IMR-90 (cell line): ENCODE measurements at regions not wholly inside any gene's neighbourhood (a gene's known extent, or its start where the extent isn't known, plus 50 kb on each side); places are given as distances from the start of the nearest gene placed in this dataset.

Experiments used
- ATAC-seq: fragments of 200-7000 bp; cut with Tn5 transposase; 2 replicates; pipeline ENCODE4 v1.9.1; 2020; ENCODE audit warnings: low read depth, mild to moderate bottlenecking, moderate library complexity
- BruUV-seq: library from RNA; stranded (reverse); fragments of 400-500 nt; replicated peaks from 2 replicates; lab custom pipeline; 2021; lab: Mats Ljungman, UMichigan
- CTCF ChIA-PET: fragments of 300-600 bp; formaldehyde crosslinking; extraction: SDS; loops from one replicate; lab custom pipeline; 2021; ENCODE audit warnings: antibody characterized with exemption; lab: Yijun Ruan, JAX
- POLR2A ChIA-PET: fragments of 300-600 bp; sonication (Branson Sonifier 250); formaldehyde crosslinking; loops from one replicate; lab custom pipeline; 2022; ENCODE audit warnings: antibody characterized with exemption; ENCODE audit not compliant: unreplicated experiment; lab: Charles Lee
- DNase-seq: peaks from one replicate; pipeline ENCODE4 v3.0.0; 2013
- H2AFZ ChIP-seq: replicated peaks from 2 replicates; pipeline ENCODE3; 2013; ENCODE audit warnings: low read length, mild to moderate bottlenecking; ENCODE audit not compliant: poor library complexity
- H2AK5ac ChIP-seq: 2 replicates; pipeline ENCODE4 v1.6.1; 2013; ENCODE audit warnings: low read depth, low read length, inconsistent platforms
- H2AK9ac ChIP-seq: replicated peaks from 2 replicates; pipeline ENCODE3; 2013; ENCODE audit warnings: mild to moderate bottlenecking, low read depth, low read length, moderate library complexity; ENCODE audit not compliant: poor library complexity
- H2BK120ac ChIP-seq: 2 replicates; pipeline ENCODE4 v1.6.1; 2013; ENCODE audit warnings: low read depth, low read length, inconsistent platforms
- H2BK15ac ChIP-seq: 3 replicates; pipeline ENCODE4 v1.6.1; 2013; ENCODE audit warnings: low read depth, low read length, inconsistent platforms
- H2BK20ac ChIP-seq: 2 replicates; pipeline ENCODE4 v1.6.1; 2013; ENCODE audit warnings: low read depth, mild to moderate bottlenecking, inconsistent platforms, low read length, moderate library complexity
- H2BK5ac ChIP-seq: 2 replicates; pipeline ENCODE4 v1.6.1; 2013; ENCODE audit warnings: mild to moderate bottlenecking, low read depth, low read length, inconsistent platforms; ENCODE audit not compliant: poor library complexity, severe bottlenecking
- H3K14ac ChIP-seq: replicated peaks from 2 replicates; pipeline ENCODE4 v1.6.1; 2013; ENCODE audit warnings: low read depth, low read length, inconsistent platforms
- H3K18ac ChIP-seq: 2 replicates; pipeline ENCODE4 v1.6.1; 2013; ENCODE audit warnings: low read depth, low read length, control low read depth
- H3K23ac ChIP-seq: 2 replicates; pipeline ENCODE4 v1.6.1; 2013; ENCODE audit warnings: low read depth, low read length, inconsistent platforms
- H3K27ac ChIP-seq: 2 replicates; pipeline ENCODE4 v1.5.1; 2013; ENCODE audit warnings: mild to moderate bottlenecking, control low read depth, low read length; ENCODE audit not compliant: insufficient read depth
- H3K27me3 ChIP-seq: 2 replicates; pipeline ENCODE4 v1.6.1; 2013; ENCODE audit warnings: low read length; ENCODE audit not compliant: control insufficient read depth, insufficient read depth
- H3K36me3 ChIP-seq: 2 replicates; pipeline ENCODE4 v1.6.1; 2013; ENCODE audit warnings: low read length, mixed read lengths; ENCODE audit not compliant: control insufficient read depth, insufficient read depth
- H3K4ac ChIP-seq: 2 replicates; pipeline ENCODE4 v1.6.1; 2013; ENCODE audit warnings: low read depth, low read length, inconsistent platforms
- H3K4me1 ChIP-seq: 2 replicates; pipeline ENCODE4 v1.6.1; 2013; ENCODE audit warnings: low read length, mixed read lengths; ENCODE audit not compliant: control insufficient read depth, insufficient read depth
- H3K4me2 ChIP-seq: 2 replicates; pipeline ENCODE4 v1.6.1; 2013; ENCODE audit warnings: low read depth, mild to moderate bottlenecking, control low read depth, low read length, moderate library complexity
- H3K4me3 ChIP-seq: 2 replicates; pipeline ENCODE4 v1.5.1; 2013; ENCODE audit warnings: low read depth, mild to moderate bottlenecking, control low read depth, low read length, moderate library complexity; ENCODE audit not compliant: insufficient read depth
- H3K56ac ChIP-seq: 2 replicates; pipeline ENCODE4 v1.6.1; 2013; ENCODE audit warnings: low read length, inconsistent platforms; ENCODE audit not compliant: insufficient read depth; ENCODE audit errors: extremely low read depth
- H3K79me1 ChIP-seq, 2 experiments: 2 replicates each; pipeline ENCODE4 v1.6.1; 2013; ENCODE audit warnings: low read length in 2 of 2, inconsistent platforms in 1 of 2, low read depth in 1 of 2
- H3K9ac ChIP-seq: 2 replicates; pipeline ENCODE4 v1.6.1; 2013; ENCODE audit warnings: low read depth, low read length, control low read depth
- H3K9me1 ChIP-seq: 2 replicates; pipeline ENCODE4 v1.6.1; 2013; ENCODE audit warnings: low read length, inconsistent platforms; ENCODE audit not compliant: insufficient read depth
- H3K9me3 ChIP-seq: 2 replicates; pipeline ENCODE4 v1.6.1; 2013; ENCODE audit warnings: low read length; ENCODE audit not compliant: control insufficient read depth, insufficient read depth
- H4K20me1 ChIP-seq: 2 replicates; pipeline ENCODE4 v1.6.1; 2013; ENCODE audit warnings: low read length, inconsistent platforms; ENCODE audit not compliant: insufficient read depth
- H4K5ac ChIP-seq: 2 replicates; pipeline ENCODE4 v1.6.1; 2013; ENCODE audit warnings: mild to moderate bottlenecking, low read depth, low read length, control low read depth
- H4K8ac ChIP-seq, 2 experiments: 2 replicates each; pipeline ENCODE4 v1.6.1; 2013; ENCODE audit warnings: low read depth in 2 of 2, low read length in 2 of 2, control low read depth in 1 of 2, inconsistent platforms in 1 of 2
- H4K91ac ChIP-seq: 2 replicates; pipeline ENCODE4 v1.6.1; 2013; ENCODE audit warnings: low read depth, low read length, inconsistent platforms; ENCODE audit not compliant: insufficient read depth
- BHLHE40 ChIP-seq: fragments of 150-350 bp; IDR thresholded peaks from 2 replicates; pipeline ENCODE4 v1.6.1; 2016; ENCODE audit warnings: mild to moderate bottlenecking, low read depth, low read length
- MAFK ChIP-seq: IDR thresholded peaks from 2 replicates; pipeline ENCODE4 v1.6.1; 2012; ENCODE audit warnings: low read depth, low read length, improper control_type of control experiment
- MXI1 ChIP-seq: IDR thresholded peaks from 2 replicates; pipeline ENCODE4 v1.6.1; 2012; ENCODE audit warnings: low read depth, mild to moderate bottlenecking, low read length, moderate library complexity, borderline replicate concordance
- RAD21 ChIP-seq: IDR thresholded peaks from 2 replicates; pipeline ENCODE4 v1.6.1; 2012; ENCODE audit warnings: low read length, improper control_type of control experiment
- SMC3 ChIP-seq: fragments of 150-350 bp; IDR thresholded peaks from 2 replicates; pipeline ENCODE4 v1.6.1; 2016; ENCODE audit warnings: low read depth, mild to moderate bottlenecking, antibody characterized with exemption, low read length, moderate library complexity
- WGBS, 2 experiments: methylation state at CpG; one replicate each; pipeline versions ENCODE4 v1.1.5 to v1.1.7; 2013; ENCODE audit warnings: missing lambda C conversion rate in 2 of 2; ENCODE audit not compliant: insufficient read length in 1 of 2; ENCODE audit errors: extremely low coverage in 2 of 2; 5-methylcytosine and 5-hydroxymethylcytosine counted together
- dilution Hi-C: fragments of 300-500 bp; cut with HindIII; formaldehyde crosslinking; loops from one replicate; pipeline ENCODE4 v1.14.3; 2018; ENCODE audit warnings: low sequenced_read_pairs; ENCODE audit not compliant: unreplicated experiment
- in situ Hi-C: fragments of 300-500 bp; cut with MboI; formaldehyde crosslinking; loops from 3 replicates; pipeline ENCODE4 v1.14.3; 2019; ENCODE audit warnings: low sequenced_read_pairs, inconsistent platforms, mixed read lengths
- intact Hi-C: fragments of 100-400 bp; cut with micrococcal nuclease; formaldehyde crosslinking; loops from 2 replicates; pipeline ENCODE4 v1.10.0; 2022
- TF ChIP-seq, protein P1 (sequence below): conservative IDR thresholded peaks from 2 replicates; pipeline ENCODE4 v1.5.1; 2012; ENCODE audit warnings: mild to moderate bottlenecking, low read depth, low read length, improper control_type of control experiment

DNA sequence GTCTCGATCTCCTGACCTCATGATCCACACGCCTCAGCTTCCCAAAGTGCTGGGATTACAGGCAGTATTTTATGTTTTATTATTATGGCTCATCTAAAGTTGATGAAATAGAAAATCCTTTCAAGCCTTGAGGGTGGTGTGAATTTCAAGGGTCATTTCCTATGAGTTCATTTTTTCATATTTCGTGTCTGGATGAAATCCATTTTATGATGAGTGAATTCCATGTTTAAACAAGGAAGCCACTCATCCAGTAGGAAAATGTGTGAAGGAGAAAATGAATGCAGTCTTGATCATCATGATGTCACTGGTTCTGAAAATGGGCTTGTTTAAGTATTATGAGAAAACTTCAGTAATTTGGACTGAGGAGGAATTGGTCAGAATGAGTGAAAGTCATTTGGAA, 74.6 kb upstream of the ZSWIM6 start:
- Histone ChIP-seq H2BK5ac (no peak overlapping the region), H2AK9ac (no peak overlapping the region), H3K27ac (no peak overlapping the region), H3K79me1 (no peaks in the 10 kb centered on the region), H3K4me1 (no peaks in the 10 kb centered on the region), H4K91ac (no peak overlapping the region), H3K14ac (no peak overlapping the region), H3K27me3 (no peaks in the 10 kb centered on the region; the same call in 1 of the 2 replicates), H3K9ac (no peak overlapping the region), H2BK15ac (no peak overlapping the region), H3K4ac (no peak overlapping the region), H3K23ac (no peak overlapping the region), H4K20me1 (no peaks in the 10 kb centered on the region), H2BK120ac (no peak overlapping the region), H2AFZ (no peak overlapping the region), H3K56ac (no peak overlapping the region), H2AK5ac (no peak overlapping the region), H3K9me1 (no peaks in the 10 kb centered on the region), H3K36me3 (no peaks in the 10 kb centered on the region), H4K5ac (no peak overlapping the region), H4K8ac (no peak overlapping the region), H3K4me3 (no peak overlapping the region), H3K18ac (no peak overlapping the region), H3K9me3 (no peaks in the 10 kb centered on the region), H2BK20ac (no peak overlapping the region), H3K4me2 (no peak overlapping the region)
- no TSS peak for BruUV-seq
- dilution Hi-C loops = no loop called here
- in situ Hi-C loops = no loop called here
- POLR2A ChIA-PET = no interaction called here
- no CpG with 5 or more reads among the region's 3 CpGs for WGBS, 2 experiments
- TF ChIP-seq SMC3 (no peak), RAD21 (no peak), MXI1 (no peak), MAFK (no peak), BHLHE40 (no peak)
- TF ChIP-seq, protein P1, sequence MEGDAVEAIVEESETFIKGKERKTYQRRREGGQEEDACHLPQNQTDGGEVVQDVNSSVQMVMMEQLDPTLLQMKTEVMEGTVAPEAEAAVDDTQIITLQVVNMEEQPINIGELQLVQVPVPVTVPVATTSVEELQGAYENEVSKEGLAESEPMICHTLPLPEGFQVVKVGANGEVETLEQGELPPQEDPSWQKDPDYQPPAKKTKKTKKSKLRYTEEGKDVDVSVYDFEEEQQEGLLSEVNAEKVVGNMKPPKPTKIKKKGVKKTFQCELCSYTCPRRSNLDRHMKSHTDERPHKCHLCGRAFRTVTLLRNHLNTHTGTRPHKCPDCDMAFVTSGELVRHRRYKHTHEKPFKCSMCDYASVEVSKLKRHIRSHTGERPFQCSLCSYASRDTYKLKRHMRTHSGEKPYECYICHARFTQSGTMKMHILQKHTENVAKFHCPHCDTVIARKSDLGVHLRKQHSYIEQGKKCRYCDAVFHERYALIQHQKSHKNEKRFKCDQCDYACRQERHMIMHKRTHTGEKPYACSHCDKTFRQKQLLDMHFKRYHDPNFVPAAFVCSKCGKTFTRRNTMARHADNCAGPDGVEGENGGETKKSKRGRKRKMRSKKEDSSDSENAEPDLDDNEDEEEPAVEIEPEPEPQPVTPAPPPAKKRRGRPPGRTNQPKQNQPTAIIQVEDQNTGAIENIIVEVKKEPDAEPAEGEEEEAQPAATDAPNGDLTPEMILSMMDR = no peak
- ATAC-seq (no peak), DNase-seq (peak; percentile 36)
- CTCF ChIA-PET = no interaction called here
- intact Hi-C loops = loop anchor here (5.0 kb wide), 1 partner anchor 55 kb away; no protein-coding TSS in a partner anchor
